CD4-positive, CD25-positive, alpha-beta regulatory T cell (primary cell): ENCODE measurements at regions not wholly inside any gene's neighbourhood (a gene's known extent, or its start where the extent isn't known, plus 50 kb on each side); places are given as distances from the start of the nearest gene placed in this dataset.
"Not testable (repeated sequence)": the region's sequence is repeated elsewhere in the genome, so short reads cannot be mapped to it uniquely, and the experiment has no call there.

Experiments
- ATAC-seq, 2 donors: fragments of 150-1000 bp; cut with Tn5 transposase; one replicate each; pipeline ENCODE4 v1.10.0; 2021; ENCODE audit warnings: low read depth in 2 of 2, moderate number of reproducible peaks in 2 of 2, moderate library complexity in 1 of 2
- DNase-seq, 3 donors: peaks; one replicate each; pipeline versions ENCODE4 v3.0.0 to v3.0.0-alpha.2; 2012 to 2022; ENCODE audit warnings: mixed read lengths in 1 of 3
- H3K27ac ChIP-seq: one replicate; pipeline ENCODE4 v1.7.0; 2013; ENCODE audit warnings: mild to moderate bottlenecking, low read length; ENCODE audit not compliant: insufficient read depth, poor library complexity, severe bottlenecking
- H3K27me3 ChIP-seq: one replicate; pipeline ENCODE4 v1.7.0; 2013; ENCODE audit warnings: low read length; ENCODE audit not compliant: control insufficient read depth, insufficient read depth
- H3K36me3 ChIP-seq: one replicate; pipeline ENCODE4 v1.7.0; 2013; ENCODE audit warnings: mild to moderate bottlenecking, low read length, moderate library complexity; ENCODE audit not compliant: control insufficient read depth, insufficient read depth
- H3K4me1 ChIP-seq: 2 replicates; pipeline ENCODE4 v1.7.0; 2013; ENCODE audit warnings: mild to moderate bottlenecking, low read length; ENCODE audit not compliant: insufficient read depth, control insufficient read depth, poor library complexity, severe bottlenecking
- H3K4me3 ChIP-seq: one replicate; pipeline ENCODE4 v1.7.0; 2013; ENCODE audit warnings: low read depth, mild to moderate bottlenecking, low read length, moderate library complexity
- H3K9me3 ChIP-seq, 2 experiments: 1 replicate in 1 of 2; 2 replicates in 1 of 2; pipeline ENCODE4 v1.7.0; 2013; ENCODE audit warnings: low read length in 2 of 2, mild to moderate bottlenecking in 1 of 2, moderate library complexity in 1 of 2; ENCODE audit not compliant: control insufficient read depth in 2 of 2
- H3K27ac Mint-ChIP-seq, 3 donors: one replicate each; pipeline ENCODE4 v1.8.0; 2020 to 2022; ENCODE audit warnings: mild to moderate bottlenecking in 3 of 3, mixed read lengths in 3 of 3, moderate library complexity in 2 of 3
- H3K27me3 Mint-ChIP-seq: one replicate; pipeline ENCODE4 v1.8.0; 2022; ENCODE audit warnings: mild to moderate bottlenecking, mixed read lengths
- H3K36me3 Mint-ChIP-seq: one replicate; pipeline ENCODE4 v1.8.0; 2020; ENCODE audit warnings: mixed read lengths
- H3K4me1 Mint-ChIP-seq, 4 donors: one replicate each; pipeline ENCODE4 v1.8.0; 2020 to 2022; ENCODE audit warnings: mixed read lengths in 4 of 4, mild to moderate bottlenecking in 1 of 4
- H3K4me3 Mint-ChIP-seq, 4 donors: one replicate each; pipeline ENCODE4 v1.8.0; 2020 to 2022; ENCODE audit warnings: mild to moderate bottlenecking in 4 of 4, mixed read lengths in 4 of 4, moderate library complexity in 3 of 4
- H3K9me3 Mint-ChIP-seq, 7 donors: one replicate each; pipeline ENCODE4 v1.8.0; 2020 to 2022; ENCODE audit warnings: mixed read lengths in 7 of 7, mild to moderate bottlenecking in 3 of 7, moderate library complexity in 2 of 7

DNA sequence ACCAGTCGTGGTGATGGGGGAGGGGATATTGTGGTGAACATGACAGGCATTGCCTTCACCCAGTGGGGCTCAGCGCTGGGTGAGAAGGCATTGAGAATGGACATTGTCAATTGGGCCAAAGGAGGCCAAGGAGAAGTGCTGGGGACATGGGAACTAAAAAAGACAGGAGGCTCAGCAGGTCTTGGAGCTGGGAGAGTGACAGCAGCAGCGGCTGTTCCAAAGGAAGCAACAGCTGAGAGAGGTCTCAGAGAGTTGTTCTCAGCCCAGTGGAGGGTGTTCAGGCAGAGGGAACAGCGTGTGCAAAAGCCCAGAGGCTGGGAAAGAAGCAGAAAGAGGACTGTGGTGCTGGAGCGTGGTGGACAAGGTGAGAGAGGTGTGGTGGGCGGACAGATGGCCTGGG is 56.6 kb upstream of the ASNS start:
- not testable (repeated sequence) for ATAC-seq, H3K4me1 ChIP-seq, H3K9me3 ChIP-seq, H3K27me3 ChIP-seq, H3K27ac Mint-ChIP-seq, H3K9me3 Mint-ChIP-seq, H3K36me3 ChIP-seq, H3K36me3 Mint-ChIP-seq, H3K4me3 ChIP-seq, H3K27ac ChIP-seq, DNase-seq
- Mint-ChIP-seq H3K4me1 (peaks cover 0 to 11% (median 4%) of the 10 kb centered on the region in 4 donors), H3K27me3 (peaks cover 10% of the 10 kb centered on the region), H3K4me3 (peak overlapping the region in 3 of 4 donors; percentile 47 to 79 (median 73))

DNA sequence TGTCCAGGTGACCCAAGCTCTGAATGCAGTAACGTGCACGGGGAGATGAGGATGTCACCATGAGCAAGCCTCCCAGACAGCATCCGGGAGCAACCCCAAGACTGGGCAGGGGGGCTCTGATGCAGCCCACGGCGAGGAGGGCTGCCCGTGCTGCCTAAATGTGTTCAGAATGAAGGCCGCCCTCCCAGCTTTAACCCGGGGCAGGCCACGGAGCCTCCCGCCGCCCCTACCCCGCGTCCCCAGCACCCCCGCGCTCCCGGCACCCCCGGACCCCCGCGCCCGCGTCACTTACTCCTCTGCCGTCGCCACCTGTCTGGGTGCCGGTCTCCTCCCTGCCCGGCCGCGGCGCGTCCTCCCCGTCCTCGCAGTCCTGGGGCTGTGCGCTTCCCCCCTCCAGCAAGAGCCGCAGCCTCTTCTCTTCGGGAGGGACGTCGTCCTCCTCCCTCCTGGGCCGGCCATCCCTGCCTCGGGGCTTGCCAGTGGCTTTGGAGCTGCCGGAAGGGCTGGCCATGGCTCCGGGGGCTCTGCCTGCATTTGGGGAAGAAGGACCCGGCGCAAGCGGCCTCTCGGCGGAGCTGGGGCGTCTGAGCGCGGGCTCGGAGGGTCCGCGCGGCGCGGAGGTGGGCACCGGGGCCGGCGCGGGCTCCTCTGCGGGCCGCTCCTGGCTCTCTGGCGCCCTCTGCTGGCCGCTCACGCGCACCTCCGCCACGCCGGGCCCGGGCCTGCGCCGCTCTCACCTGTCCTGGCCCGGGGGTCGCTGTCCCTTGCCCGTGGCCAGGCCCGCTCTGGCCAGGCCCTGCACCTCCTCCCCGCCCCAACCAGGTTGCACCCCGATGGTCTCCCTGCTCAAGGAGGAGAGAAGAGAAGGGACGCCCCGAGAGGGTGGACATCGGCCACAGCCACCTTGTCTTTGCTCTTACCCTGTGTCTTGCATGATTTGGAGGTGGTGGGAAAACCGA is 55.9 kb upstream of the ASNS start:
- not testable (repeated sequence) for H3K36me3 Mint-ChIP-seq, H3K27me3 ChIP-seq, H3K27ac Mint-ChIP-seq, H3K4me3 ChIP-seq, H3K9me3 Mint-ChIP-seq, H3K4me1 ChIP-seq, H3K27ac ChIP-seq, H3K9me3 ChIP-seq, H3K36me3 ChIP-seq
- peak overlapping the region in 3 of 4 donors; percentile 73 to 79 (median 73) for H3K4me3 Mint-ChIP-seq
- peaks cover 10% of the 10 kb centered on the region for H3K27me3 Mint-ChIP-seq
- H3K4me1 Mint-ChIP-seq, result peaks cover 0 to 11% (median 4%) of the 10 kb centered on the region in 4 donors
- peak in 1 of 2 donors; percentile 42 for ATAC-seq
- peak; percentile 36 to 61 (median 48) for DNase-seq
